ENCODE measurements at regions not wholly inside any gene's neighbourhood (a gene's known extent, or its start where the extent isn't known, plus 50 kb on each side); places are given as distances from the start of the nearest gene placed in this dataset.

DNA sequence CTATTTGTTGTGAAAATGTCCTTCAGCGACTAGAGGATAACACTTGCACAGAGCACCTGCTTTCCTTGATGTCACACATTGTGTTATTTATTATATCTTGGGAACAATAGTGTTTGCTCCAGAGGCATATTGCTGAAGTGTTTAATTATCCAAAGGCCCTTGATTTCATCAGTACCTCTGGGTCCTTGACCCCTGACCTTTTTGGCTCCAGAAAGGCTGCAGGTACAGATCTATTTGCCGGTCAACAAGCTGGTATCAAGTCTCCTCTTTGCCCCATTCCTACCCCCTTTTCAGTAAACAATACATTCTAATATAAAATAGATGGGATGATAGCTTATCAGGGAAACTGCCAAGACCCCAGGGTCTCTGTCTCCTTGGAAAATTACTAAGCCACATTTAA is 206.8 kb downstream of the DACT1 start:
- H3K9me3 ChIP-seq (ENCODE audit: insufficient read depth, low read length, severe bottlenecking), result no peaks in the 10 kb centered on the region
- H3K27me3 ChIP-seq (ENCODE audit: insufficient read depth, low read length, poor library complexity), result peaks cover 2% of the 10 kb centered on the region
- H3K36me3 ChIP-seq (ENCODE audit: insufficient read depth, low read length), result no peaks in the 10 kb centered on the region
- H3K9ac ChIP-seq (ENCODE audit: low read depth, low read length), result no peak overlapping the region
- ATAC-seq (ENCODE audit: insufficient read depth, low read depth) (no peak), DNase-seq (no peak)
- H3K4me3 ChIP-seq (ENCODE audit: low read depth in 1 of 2, low read length in 2 of 2), result no peak overlapping the region
- H4K20me1 ChIP-seq (ENCODE audit: insufficient read depth, low read length), result no peaks in the 10 kb centered on the region
- no peak overlapping the region for H3K4me2 ChIP-seq (ENCODE audit: insufficient read depth, low read length)
- no peak overlapping the region for H2AFZ ChIP-seq (ENCODE audit: low read depth, low read length)
- no peaks in the 10 kb centered on the region for H3K79me2 ChIP-seq (ENCODE audit: insufficient read depth, low read length)
- H3K4me1 ChIP-seq (ENCODE audit: insufficient read depth, low read length), result no peaks in the 10 kb centered on the region
- no peak overlapping the region for H3K27ac ChIP-seq (ENCODE audit: low read length)
- no peak for TF ChIP-seq EZH2 (IDR thresholded peaks at IDR 0.05; ENCODE audit: borderline replicate concordance, low read depth, low read length, severe bottlenecking)
- TF ChIP-seq, protein P1, sequence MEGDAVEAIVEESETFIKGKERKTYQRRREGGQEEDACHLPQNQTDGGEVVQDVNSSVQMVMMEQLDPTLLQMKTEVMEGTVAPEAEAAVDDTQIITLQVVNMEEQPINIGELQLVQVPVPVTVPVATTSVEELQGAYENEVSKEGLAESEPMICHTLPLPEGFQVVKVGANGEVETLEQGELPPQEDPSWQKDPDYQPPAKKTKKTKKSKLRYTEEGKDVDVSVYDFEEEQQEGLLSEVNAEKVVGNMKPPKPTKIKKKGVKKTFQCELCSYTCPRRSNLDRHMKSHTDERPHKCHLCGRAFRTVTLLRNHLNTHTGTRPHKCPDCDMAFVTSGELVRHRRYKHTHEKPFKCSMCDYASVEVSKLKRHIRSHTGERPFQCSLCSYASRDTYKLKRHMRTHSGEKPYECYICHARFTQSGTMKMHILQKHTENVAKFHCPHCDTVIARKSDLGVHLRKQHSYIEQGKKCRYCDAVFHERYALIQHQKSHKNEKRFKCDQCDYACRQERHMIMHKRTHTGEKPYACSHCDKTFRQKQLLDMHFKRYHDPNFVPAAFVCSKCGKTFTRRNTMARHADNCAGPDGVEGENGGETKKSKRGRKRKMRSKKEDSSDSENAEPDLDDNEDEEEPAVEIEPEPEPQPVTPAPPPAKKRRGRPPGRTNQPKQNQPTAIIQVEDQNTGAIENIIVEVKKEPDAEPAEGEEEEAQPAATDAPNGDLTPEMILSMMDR (IDR thresholded peaks at IDR 0.05; ENCODE audit: borderline replicate concordance, extremely low read depth, low read length, poor library complexity, severe bottlenecking), result no peak

DNA sequence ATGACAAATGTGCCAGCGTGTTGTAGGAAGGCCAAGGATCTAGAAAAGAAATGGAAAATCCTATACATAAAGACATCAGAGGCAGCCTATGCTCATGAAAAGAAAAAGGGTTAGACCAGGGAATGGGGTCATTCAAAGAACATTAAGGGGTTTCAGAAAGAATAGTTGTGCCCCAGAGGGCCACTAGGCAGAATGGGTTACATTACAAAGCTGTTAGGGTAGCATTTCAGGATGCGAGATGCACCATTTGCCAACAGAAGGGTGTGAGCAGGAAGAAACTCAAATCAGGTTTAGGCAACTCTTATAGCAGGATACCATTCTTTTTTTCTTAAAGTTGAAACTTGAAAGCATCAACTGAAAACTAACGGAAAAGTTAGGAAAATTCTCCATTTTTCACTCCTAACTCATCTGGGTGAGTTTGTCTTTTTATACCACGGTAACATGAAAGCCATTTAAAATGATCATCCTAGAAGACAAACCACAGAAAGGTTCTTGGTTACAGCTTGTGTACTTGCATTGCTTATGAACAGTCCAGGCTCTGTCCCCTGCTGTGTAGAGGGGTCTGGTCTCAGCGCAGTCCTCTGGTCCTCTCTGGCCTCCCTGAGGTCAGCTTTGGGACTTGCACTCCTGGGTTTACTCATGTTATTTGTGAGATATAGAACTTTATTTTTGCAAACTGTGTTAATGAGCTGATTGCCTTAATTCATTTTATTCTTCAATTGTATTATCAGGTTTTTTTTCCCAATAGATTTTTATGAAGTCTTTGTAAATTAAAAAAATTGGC is 209.1 kb downstream of the DACT1 start:
- no peaks in the 10 kb centered on the region for H3K79me2 ChIP-seq (ENCODE audit: insufficient read depth, low read length)
- no peak overlapping the region for H3K4me3 ChIP-seq (ENCODE audit: low read depth in 1 of 2, low read length in 2 of 2)
- no peaks in the 10 kb centered on the region for H4K20me1 ChIP-seq (ENCODE audit: insufficient read depth, low read length)
- H2AFZ ChIP-seq (ENCODE audit: low read depth, low read length), result no peak overlapping the region
- ATAC-seq (ENCODE audit: insufficient read depth, low read depth), result no peak
- peaks cover 2% of the 10 kb centered on the region for H3K27me3 ChIP-seq (ENCODE audit: insufficient read depth, low read length, poor library complexity)
- no peak overlapping the region for H3K4me2 ChIP-seq (ENCODE audit: insufficient read depth, low read length)
- DNase-seq, result no peak
- TF ChIP-seq, protein P1 (IDR thresholded peaks at IDR 0.05; ENCODE audit: borderline replicate concordance, extremely low read depth, low read length, poor library complexity, severe bottlenecking), result no peak
- no peak for TF ChIP-seq EZH2 (IDR thresholded peaks at IDR 0.05; ENCODE audit: borderline replicate concordance, low read depth, low read length, severe bottlenecking)
- H3K27ac ChIP-seq (ENCODE audit: low read length), result no peak overlapping the region
- H3K36me3 ChIP-seq (ENCODE audit: insufficient read depth, low read length), result no peaks in the 10 kb centered on the region
- no peaks in the 10 kb centered on the region for H3K4me1 ChIP-seq (ENCODE audit: insufficient read depth, low read length)
- H3K9ac ChIP-seq (ENCODE audit: low read depth, low read length), result no peak overlapping the region
- H3K9me3 ChIP-seq (ENCODE audit: insufficient read depth, low read length, severe bottlenecking), result no peaks in the 10 kb centered on the region

DNA sequence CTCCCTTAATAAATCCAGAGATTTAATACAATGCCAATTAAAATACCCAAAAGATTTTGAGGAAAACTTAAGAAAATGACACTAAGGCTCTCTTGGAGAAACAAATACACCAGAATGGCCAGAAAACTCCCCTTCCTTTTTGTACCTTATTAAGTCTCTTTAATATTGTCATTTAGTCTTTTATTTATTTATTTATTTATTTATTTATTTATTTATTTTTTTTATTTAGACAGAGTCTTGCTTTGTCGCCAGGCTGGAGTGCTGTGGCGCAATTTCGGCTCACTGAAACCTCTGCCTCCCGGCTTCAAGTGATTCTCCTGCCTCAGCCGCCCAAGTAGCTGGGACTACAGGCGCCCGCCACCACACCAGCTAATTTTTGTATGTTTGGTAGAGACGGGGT is 210.6 kb downstream of the DACT1 start:
- Histone ChIP-seq H3K27me3 (ENCODE audit: insufficient read depth, low read length, poor library complexity) (peaks cover 2% of the 10 kb centered on the region), H3K9me3 (ENCODE audit: insufficient read depth, low read length, severe bottlenecking) (no peaks in the 10 kb centered on the region), H3K9ac (ENCODE audit: low read depth, low read length) (no peak overlapping the region), H2AFZ (ENCODE audit: low read depth, low read length) (no peak overlapping the region), H3K27ac (ENCODE audit: low read length) (no peak overlapping the region), H3K79me2 (ENCODE audit: insufficient read depth, low read length) (no peaks in the 10 kb centered on the region), H4K20me1 (ENCODE audit: insufficient read depth, low read length) (no peaks in the 10 kb centered on the region), H3K4me3 (ENCODE audit: low read depth in 1 of 2, low read length in 2 of 2) (no peak overlapping the region), H3K36me3 (ENCODE audit: insufficient read depth, low read length) (no peaks in the 10 kb centered on the region), H3K4me1 (ENCODE audit: insufficient read depth, low read length) (no peaks in the 10 kb centered on the region), H3K4me2 (ENCODE audit: insufficient read depth, low read length) (no peak overlapping the region)
- TF ChIP-seq EZH2 (IDR thresholded peaks at IDR 0.05; ENCODE audit: borderline replicate concordance, low read depth, low read length, severe bottlenecking), result no peak
- TF ChIP-seq, protein P1 (IDR thresholded peaks at IDR 0.05; ENCODE audit: borderline replicate concordance, extremely low read depth, low read length, poor library complexity, severe bottlenecking), result no peak
- no peak for ATAC-seq (ENCODE audit: insufficient read depth, low read depth)
- DNase-seq, result no peak

Measured in DND-41 (cell line).